ENCODE measurements at regions not wholly inside any gene's neighbourhood (a gene's known extent, or its start where the extent isn't known, plus 50 kb on each side); places are given as distances from the start of the nearest gene placed in this dataset.
"Not testable (repeated sequence)": the region's sequence is repeated elsewhere in the genome, so short reads cannot be mapped to it uniquely, and the experiment has no call there.

- no peak for DNase-seq
These were observed 1289.4 kb downstream of the PCDH9 start for GRCh38 chr13:65940720-65941119.

GRCh38 chr13:65937251-65937650 is 1292.9 kb downstream of the PCDH9 start:
- DNase-seq: no peak

GRCh38 chr13:65936249-65936648 is 1293.9 kb downstream of the PCDH9 start:
- no peak for DNase-seq

DNA sequence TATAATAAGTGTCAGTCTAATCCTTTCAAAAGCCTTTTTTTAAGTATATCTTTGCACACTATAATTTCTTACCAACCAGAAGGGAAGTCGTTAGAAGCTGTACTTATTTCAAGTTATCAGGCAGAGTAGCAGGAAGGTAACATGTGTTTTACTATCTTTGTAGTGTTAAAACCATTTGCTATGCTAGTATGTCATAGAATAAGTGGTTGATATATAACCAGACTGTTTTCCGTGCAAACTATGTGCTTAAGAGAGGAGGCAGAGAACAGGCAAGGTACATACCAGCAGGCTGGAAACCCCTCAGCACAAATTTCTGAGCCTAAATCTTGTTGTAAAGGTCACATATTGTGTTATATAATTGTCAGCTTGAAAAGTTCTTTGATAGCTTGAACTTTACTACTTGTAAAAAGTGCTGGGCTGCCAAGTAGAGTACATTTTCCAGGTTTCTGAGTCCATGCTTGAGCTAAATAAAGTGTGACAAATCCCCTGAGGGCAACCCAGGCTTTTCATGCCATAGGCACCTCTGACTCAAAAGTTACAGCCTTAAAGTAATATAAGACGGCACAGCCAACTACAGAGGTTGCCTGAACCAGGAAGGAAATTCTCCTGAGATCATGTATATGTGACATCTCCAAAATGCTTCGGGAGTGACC is 1297.4 kb downstream of the PCDH9 start:
- DNase-seq: no peak

DNA sequence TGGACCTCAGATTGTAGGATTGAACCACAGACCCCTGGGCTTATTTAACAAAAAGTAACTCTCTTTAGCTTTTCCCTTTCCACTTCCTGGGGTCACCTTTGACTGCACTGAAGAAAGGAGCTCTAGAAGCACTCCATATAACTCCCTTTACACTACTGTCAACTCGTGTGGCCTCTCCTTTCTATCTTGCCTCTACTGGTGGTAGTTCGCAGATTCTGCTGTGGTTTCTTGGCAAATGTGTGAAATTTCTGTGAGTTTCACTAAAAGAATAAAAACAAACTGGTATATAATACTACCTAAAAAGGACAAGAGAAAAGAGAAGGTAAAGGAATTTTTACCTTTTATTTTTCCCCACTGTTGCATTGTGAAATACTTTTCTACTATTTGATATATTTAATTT is 1298.1 kb downstream of the PCDH9 start:
- no peak for DNase-seq

GRCh38 chr13:65929436-65929835 is 1300.7 kb downstream of the PCDH9 start:
- no peak for DNase-seq

GRCh38 chr13:65926750-65927171 is 1303.4 kb downstream of the PCDH9 start:
- no peak for DNase-seq

DNA sequence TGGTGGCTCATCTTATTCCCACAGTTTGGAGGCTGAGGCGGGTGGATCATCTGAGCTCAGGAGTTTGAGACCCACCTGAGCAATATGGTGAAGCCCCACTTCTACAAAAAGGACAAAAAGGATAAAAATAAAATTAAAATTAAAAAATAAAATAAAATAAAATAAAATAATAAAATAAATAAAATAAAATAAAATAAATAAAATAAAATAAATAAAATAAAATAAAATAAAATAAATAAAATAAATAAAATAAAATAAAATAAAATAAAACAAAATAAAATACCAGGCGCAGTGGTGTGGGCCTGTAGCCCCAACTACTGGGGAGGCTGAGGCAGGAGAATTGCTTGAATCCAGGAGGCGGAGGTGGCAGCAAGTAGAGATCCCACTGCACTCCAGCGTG is 1307.3 kb downstream of the PCDH9 start:
- DNase-seq: not testable (repeated sequence)

GRCh38 chr13:65921933-65922332 is 1308.2 kb downstream of the PCDH9 start:
- DNase-seq: no peak

- DNase-seq: no peak
These were observed 1312.4 kb downstream of the PCDH9 start for GRCh38 chr13:65917731-65918130.

GRCh38 chr13:65915195-65915594 is 1314.9 kb downstream of the PCDH9 start:
- DNase-seq: no peak

DNA sequence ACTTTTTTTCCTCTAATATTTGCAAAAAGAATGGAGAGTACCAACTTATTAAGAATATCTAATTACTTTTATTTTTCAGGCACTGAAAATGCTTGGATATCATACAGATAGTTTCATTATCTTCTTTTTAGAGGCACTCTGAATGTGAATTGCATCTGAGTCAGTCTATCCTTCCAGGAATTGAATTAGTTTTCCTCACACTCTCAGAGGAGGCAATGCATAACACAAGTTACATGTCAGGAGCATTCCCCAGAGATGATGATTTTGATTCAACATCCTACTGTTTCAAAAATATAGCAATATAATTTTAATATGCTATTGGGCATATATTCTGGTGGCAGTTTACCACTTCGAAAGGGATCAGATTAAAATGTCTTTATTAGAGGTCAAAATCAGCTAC is 1315.4 kb downstream of the PCDH9 start:
- no peak for DNase-seq

DNA sequence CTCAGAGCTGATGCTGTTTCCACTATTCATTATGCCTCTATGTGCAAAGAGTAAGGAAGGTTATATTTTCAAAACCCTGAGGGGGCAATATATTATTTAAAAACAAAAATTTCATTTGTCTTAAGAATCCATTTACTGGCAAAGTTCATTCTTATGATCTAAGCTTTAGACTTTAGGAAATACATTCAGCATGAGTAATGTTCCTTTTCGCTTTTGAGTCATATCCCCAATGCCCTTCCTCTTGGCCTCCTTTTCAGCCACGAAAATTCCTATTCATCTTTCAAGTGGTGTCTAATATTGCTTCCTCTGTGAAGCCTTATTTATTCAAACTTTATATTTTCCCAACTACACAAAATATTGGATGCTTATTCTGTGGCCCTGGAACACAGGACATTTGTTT is 1317.0 kb downstream of the PCDH9 start:
- no peak for DNase-seq

- no peak for DNase-seq
These were observed 1317.6 kb downstream of the PCDH9 start for GRCh38 chr13:65912516-65912915.

DNA sequence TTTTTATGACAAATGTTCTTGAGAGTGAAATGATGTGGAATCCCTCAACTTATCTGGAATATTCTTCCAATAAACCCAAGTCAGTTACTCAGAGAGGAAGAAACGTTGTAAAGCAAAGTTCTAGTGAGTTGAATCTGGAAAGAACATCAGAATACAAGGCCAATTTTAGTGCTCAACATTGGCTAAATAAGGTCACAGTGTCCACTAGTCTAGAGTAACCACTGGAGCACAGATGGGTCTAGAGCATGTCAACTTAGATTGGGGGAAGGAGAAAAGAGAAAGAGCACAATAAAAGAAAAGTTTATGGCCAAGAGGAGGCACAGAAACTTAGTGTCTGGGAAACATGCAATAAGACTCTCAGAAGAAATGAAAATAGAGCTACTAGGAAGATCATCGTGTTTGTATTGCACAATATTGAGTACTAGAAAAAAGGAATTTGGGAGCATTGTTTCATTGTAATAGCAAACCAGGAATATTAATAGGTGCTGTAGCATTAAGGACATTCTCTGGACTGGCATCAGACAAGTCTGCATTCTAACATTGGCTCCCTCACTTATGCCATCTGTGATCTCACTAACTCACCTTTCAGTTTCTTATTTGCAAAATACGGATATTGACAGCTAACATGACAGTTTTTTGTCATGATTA is 1318.5 kb downstream of the PCDH9 start:
- DNase-seq: no peak

GRCh38 chr13:65909501-65909900 is 1320.6 kb downstream of the PCDH9 start:
- DNase-seq: no peak

DNA sequence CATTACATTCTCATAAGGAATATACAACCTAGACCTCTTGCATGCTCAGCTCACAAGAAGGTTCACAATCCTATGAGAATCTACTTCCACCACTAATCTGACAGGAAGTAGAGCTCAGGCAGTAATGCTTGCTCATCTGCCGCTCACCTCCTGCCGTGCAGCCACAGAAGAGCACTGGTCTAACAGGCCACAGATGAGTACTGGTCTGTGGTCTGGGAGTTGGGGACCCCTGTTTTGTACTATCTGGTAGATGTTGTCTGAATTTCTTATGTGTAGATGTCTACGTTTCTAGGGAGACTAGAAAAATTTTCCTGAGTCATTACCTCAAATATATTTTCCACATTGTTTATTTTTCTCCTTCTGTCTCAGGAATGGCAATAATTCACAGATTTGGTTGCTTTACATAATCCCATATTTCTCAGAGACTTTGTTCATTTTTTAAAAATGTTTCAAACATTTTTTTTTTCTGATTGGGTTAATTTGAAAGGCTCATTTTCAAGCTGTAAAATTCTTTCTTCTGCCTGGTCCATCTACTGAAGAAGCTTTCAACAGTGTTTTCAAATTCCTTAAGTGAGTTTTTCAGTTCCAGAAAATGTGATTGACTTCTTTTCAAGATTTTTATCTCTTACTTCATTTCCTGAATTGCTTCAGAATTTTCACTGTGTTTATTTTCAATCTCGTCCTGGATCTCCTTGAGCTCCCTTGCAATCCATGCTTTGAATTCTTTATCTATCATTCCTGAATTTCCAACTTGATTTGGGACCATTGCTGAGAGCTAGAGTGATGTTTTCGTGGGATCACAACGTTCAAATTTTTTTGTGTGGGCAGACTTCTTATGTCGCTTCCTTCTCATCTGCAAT is 1322.2 kb downstream of the PCDH9 start:
- DNase-seq: no peak

DNA sequence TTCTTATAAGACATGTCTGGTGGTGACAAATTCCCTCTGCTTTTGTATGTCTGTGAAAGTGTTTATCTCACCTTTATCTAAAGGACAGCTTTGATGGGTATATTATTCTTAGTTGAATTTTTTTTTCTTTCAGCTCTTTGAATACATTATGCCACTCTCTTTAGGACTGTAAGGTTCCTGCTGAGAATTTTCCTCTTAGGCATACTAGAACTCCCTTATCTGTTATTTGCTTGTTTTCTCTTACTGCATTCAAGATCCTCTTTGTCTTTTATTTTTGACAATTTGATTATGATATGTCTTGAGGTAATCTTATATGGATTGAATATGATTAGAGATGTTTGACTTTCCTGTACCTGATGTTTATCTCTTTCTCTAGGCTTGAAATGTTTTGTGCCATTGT is 1328.4 kb downstream of the PCDH9 start:
- no peak for DNase-seq

DNA sequence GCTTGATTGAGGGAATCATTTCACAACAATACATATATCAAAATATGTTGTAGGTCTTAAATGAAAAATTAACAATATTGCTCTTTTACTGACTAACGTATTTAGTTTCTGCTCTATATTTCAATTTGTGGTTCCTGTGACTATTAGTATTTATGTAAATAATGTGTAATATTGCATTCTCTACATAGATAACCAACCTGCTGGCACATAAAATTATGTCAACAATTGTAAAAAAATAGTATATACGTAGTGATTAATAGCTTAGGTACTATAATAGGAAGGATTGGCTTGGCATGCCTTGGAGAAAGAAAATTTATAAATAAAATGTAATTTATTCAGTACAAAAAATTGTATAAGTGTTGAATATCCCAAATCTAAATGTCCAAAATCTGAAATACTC is 1336.1 kb downstream of the PCDH9 start:
- DNase-seq: no peak

GRCh38 chr13:65892859-65893258 is 1337.3 kb downstream of the PCDH9 start:
- DNase-seq: no peak

- DNase-seq: no peak
These were observed 1340.8 kb downstream of the PCDH9 start for GRCh38 chr13:65889368-65889767.

- no peak for DNase-seq
These were observed 1347.3 kb downstream of the PCDH9 start for GRCh38 chr13:65882810-65883209.

DNA sequence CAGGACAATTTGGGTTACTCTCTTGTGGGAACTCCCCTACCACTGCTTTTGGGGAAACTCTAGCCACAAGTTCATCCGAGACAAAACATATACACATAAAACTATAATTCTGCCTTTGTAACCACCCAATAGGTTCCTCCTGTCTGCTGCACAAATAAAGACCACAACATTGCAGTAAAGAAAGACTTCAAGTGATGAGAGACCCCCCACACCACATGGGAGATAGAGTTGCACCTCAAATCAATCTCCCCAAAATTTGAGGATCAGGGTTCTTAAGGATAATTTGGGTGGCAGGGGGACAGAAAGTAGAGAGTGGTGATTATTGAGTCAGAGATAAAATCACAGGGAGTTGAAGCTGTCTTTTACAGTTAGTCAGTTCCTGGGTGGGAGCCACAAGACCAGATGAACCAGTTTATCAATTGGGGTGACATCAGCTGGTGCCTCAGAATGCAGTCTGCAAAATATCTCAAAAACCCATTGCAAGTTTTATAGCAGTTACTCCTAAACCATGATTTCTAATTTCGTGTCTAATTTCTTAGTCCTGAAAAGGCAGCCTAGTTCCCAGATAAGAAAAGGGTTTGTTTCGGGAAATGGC is 1348.5 kb downstream of the PCDH9 start:
- no peak for DNase-seq

- DNase-seq: no peak
These were observed 1355.1 kb downstream of the PCDH9 start for GRCh38 chr13:65875031-65875430.

All from stimulated activated CD4-positive, alpha-beta T cell treated with anti-CD3 and anti-CD28 coated beads, Interleukin-4, amount 100 ng/mL, for 24 hours (primary cell).